ENCODE measurements at regions not wholly inside any gene's neighbourhood (a gene's known extent, or its start where the extent isn't known, plus 50 kb on each side); places are given as distances from the start of the nearest gene placed in this dataset.

- no peaks in the 10 kb centered on the region for H3K36me3 ChIP-seq (ENCODE audit: low read depth)
- no peaks in the 10 kb centered on the region for H3F3A ChIP-seq (ENCODE audit: insufficient read depth, low read depth)
- no peaks in the 10 kb centered on the region for H3K4me1 ChIP-seq (replicated peaks; ENCODE audit: insufficient read depth)
- no peaks in the 10 kb centered on the region for H4K20me1 ChIP-seq (ENCODE audit: insufficient read depth)
- no peak for DNase-seq
- ChIA-PET CTCF (no interaction called here), POLR2A (ENCODE audit: unreplicated experiment) (no interaction called here)
- H3K9me3 ChIP-seq (ENCODE audit: insufficient read depth, low read depth) = no peaks in the 10 kb centered on the region
- intact Hi-C loops (cut with micrococcal nuclease; ENCODE audit: unreplicated experiment) = no loop called here
- TF ChIP-seq EZH2 (IDR thresholded peaks at IDR 0.05; ENCODE audit: low read depth) = no peak
- no peak for TF ChIP-seq CTCF (conservative IDR thresholded peaks at IDR 0.05)
- no peaks in the 10 kb centered on the region for H3K9me2 ChIP-seq (ENCODE audit: insufficient read depth)
- no peak overlapping the region for H3K4me2 ChIP-seq
- H3K27ac ChIP-seq = no peak overlapping the region
- no peak overlapping the region for H3K4me3 ChIP-seq
- no peak overlapping the region for H2AFZ ChIP-seq
- no peaks in the 10 kb centered on the region for H3K27me3 ChIP-seq (ENCODE audit: insufficient read depth, low read depth)
- H3K79me2 ChIP-seq (ENCODE audit: low read depth) = no peaks in the 10 kb centered on the region
- BruUV-seq (replicated peaks) = no TSS peak
Measured at GRCh38 chr3:144351011-144351410, 379.4 kb downstream of the DIPK2A start.

- Histone ChIP-seq H3K9me2 (ENCODE audit: insufficient read depth) (no peaks in the 10 kb centered on the region), H3K27me3 (ENCODE audit: insufficient read depth, low read depth) (no peaks in the 10 kb centered on the region), H3K36me3 (ENCODE audit: low read depth) (no peaks in the 10 kb centered on the region), H3K9me3 (ENCODE audit: insufficient read depth, low read depth) (no peaks in the 10 kb centered on the region), H4K20me1 (ENCODE audit: insufficient read depth) (no peaks in the 10 kb centered on the region), H3K4me3 (no peak overlapping the region), H3K27ac (no peak overlapping the region), H3K4me1 (replicated peaks; ENCODE audit: insufficient read depth) (no peaks in the 10 kb centered on the region), H3K4me2 (no peak overlapping the region), H3F3A (ENCODE audit: insufficient read depth, low read depth) (no peaks in the 10 kb centered on the region), H3K79me2 (ENCODE audit: low read depth) (no peaks in the 10 kb centered on the region), H2AFZ (no peak overlapping the region)
- ChIA-PET CTCF (no interaction called here), POLR2A (ENCODE audit: unreplicated experiment) (interaction anchor here (0.7 kb wide), 1 partner anchor 13 kb away, joined by 5 read pairs; no protein-coding TSS in a partner anchor)
- intact Hi-C loops (cut with micrococcal nuclease; ENCODE audit: unreplicated experiment) = no loop called here
- no peak for DNase-seq
- BruUV-seq (replicated peaks) = no TSS peak
- TF ChIP-seq EZH2 (IDR thresholded peaks at IDR 0.05; ENCODE audit: low read depth) = no peak
- TF ChIP-seq CTCF (conservative IDR thresholded peaks at IDR 0.05) = no peak
Measured at GRCh38 chr3:144351773-144352365, 380.2 kb downstream of the DIPK2A start.

GRCh38 chr3:144358191-144358590 is 386.6 kb downstream of the DIPK2A start:
- no peaks in the 10 kb centered on the region for H4K20me1 ChIP-seq (ENCODE audit: insufficient read depth)
- TF ChIP-seq CTCF (conservative IDR thresholded peaks at IDR 0.05) (no peak), EZH2 (IDR thresholded peaks at IDR 0.05; ENCODE audit: low read depth) (no peak)
- no peak overlapping the region for H3K4me2 ChIP-seq
- no peaks in the 10 kb centered on the region for H3K9me3 ChIP-seq (ENCODE audit: insufficient read depth, low read depth)
- no peak overlapping the region for H2AFZ ChIP-seq
- no peak overlapping the region for H3K4me3 ChIP-seq
- no peak overlapping the region for H3K27ac ChIP-seq
- DNase-seq = no peak
- intact Hi-C loops (cut with micrococcal nuclease; ENCODE audit: unreplicated experiment) = no loop called here
- BruUV-seq (replicated peaks) = no TSS peak
- POLR2A ChIA-PET (ENCODE audit: unreplicated experiment) = no interaction called here
- no peaks in the 10 kb centered on the region for H3K27me3 ChIP-seq (ENCODE audit: insufficient read depth, low read depth)
- CTCF ChIA-PET = no interaction called here
- H3K79me2 ChIP-seq (ENCODE audit: low read depth) = no peaks in the 10 kb centered on the region
- no peaks in the 10 kb centered on the region for H3K9me2 ChIP-seq (ENCODE audit: insufficient read depth)
- peaks cover 20% of the 10 kb centered on the region for H3K4me1 ChIP-seq (replicated peaks; ENCODE audit: insufficient read depth)
- H3F3A ChIP-seq (ENCODE audit: insufficient read depth, low read depth) = no peaks in the 10 kb centered on the region; the same call in 1 of the 2 replicates
- H3K36me3 ChIP-seq (ENCODE audit: low read depth) = no peaks in the 10 kb centered on the region

All from PC-9 (cell line).